ENCODE measurements at regions not wholly inside any gene's neighbourhood (a gene's known extent, or its start where the extent isn't known, plus 50 kb on each side); places are given as distances from the start of the nearest gene placed in this dataset.

DNA sequence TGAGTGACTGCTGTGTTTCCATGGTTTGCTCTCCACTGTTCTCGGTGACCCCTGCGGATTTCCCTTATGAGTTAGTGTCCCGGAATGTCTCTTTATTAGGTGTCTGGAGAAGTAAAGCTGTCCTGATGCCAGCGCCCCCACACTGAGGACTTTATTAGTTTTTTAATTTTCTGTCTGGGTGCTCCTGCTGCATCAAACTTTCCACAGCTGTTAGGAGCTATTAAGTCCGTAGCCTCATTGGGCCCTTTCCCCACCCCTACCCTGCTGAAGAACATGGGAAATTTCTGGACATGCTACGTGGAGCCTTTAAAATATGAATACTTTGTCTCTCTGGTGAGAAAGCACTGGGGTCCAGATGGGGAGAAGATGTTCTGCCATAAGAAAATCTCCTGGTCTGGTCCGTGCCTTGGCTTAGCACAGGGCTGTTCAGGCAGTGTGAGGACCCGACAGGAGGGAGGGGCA, 161.7 kb upstream of the HES1 start:
- ATAC-seq (ENCODE audit: low FRiP score) (no peak), DNase-seq (ENCODE audit: low spot score) (no peak)
- TF ChIP-seq, protein P1, sequence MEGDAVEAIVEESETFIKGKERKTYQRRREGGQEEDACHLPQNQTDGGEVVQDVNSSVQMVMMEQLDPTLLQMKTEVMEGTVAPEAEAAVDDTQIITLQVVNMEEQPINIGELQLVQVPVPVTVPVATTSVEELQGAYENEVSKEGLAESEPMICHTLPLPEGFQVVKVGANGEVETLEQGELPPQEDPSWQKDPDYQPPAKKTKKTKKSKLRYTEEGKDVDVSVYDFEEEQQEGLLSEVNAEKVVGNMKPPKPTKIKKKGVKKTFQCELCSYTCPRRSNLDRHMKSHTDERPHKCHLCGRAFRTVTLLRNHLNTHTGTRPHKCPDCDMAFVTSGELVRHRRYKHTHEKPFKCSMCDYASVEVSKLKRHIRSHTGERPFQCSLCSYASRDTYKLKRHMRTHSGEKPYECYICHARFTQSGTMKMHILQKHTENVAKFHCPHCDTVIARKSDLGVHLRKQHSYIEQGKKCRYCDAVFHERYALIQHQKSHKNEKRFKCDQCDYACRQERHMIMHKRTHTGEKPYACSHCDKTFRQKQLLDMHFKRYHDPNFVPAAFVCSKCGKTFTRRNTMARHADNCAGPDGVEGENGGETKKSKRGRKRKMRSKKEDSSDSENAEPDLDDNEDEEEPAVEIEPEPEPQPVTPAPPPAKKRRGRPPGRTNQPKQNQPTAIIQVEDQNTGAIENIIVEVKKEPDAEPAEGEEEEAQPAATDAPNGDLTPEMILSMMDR (IDR thresholded peaks at IDR 0.05), result no peak

DNA sequence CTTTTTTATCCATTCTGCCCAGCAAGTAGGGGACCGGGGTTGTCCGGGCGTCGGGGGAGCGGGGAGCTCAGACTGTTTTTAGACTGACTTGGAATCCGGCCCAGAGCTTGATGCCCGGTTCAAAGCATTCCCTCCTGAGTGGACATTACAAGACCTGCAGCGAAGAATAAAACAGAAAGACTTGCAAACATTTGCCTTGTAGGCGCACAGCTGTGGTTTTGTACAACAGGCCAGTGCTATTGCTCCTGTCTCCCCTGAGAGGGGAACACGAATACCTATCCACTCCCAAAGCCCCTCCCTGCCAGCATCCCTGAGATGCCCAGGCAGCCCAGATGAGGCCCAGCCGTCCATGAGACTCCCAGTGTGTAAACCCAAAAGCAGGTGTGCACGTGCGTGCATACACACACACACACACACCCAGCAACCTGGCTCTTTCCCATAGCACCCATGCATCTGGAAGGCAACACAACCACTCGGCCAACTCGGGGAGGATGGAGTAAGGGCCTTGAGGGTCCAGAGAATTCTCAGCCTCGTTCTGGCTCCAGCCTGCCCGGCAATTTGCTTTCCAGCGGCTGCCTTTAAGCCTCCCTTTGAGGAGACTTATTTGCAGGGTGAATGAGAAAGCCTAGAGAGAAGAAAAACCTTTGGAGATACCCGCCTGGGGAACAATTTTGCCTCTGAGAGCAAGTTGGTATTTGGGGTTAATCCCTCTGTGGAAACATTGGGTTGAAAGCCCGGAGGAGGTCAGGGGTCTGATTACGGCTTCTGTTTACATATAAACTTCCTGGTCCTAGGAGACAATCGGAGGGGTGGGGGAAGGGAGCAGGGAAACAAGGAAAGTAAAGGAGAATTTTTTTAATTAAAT, 161.0 kb upstream of the HES1 start:
- TF ChIP-seq, protein P1 (IDR thresholded peaks at IDR 0.05), result no peak
- ATAC-seq (ENCODE audit: low FRiP score) (no peak), DNase-seq (ENCODE audit: low spot score) (no peak)

- no peak for DNase-seq (ENCODE audit: low spot score)
- TF ChIP-seq, protein P1 (IDR thresholded peaks at IDR 0.05), result no peak
- ATAC-seq (ENCODE audit: low FRiP score), result no peak
Measured at GRCh38 chr3:193977622-193978021, 158.3 kb upstream of the HES1 start.

- DNase-seq (ENCODE audit: low spot score), result no peak
- ATAC-seq (ENCODE audit: low FRiP score), result no peak
- TF ChIP-seq, protein P1 (IDR thresholded peaks at IDR 0.05), result no peak
Measured at GRCh38 chr3:193978030-193978429, 157.9 kb upstream of the HES1 start.

DNA sequence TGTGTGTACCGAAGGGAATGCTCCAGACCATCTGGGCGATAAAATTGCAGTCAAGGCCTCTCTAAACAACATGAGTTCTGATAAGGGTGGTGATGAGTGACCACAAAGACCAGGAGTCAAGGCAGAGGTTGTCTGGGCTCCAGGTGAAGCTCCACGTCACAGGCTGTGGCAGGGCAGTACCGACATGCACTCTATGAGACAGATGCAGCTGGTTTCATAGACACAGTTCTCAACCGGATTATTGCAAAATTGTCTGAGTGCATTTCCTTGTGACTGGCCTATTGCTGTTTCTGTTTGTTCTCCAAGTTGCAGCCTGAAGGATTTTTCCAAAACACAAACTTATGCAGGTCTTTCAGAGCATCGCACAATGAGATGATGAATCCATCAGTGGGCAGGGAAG, 157.5 kb upstream of the HES1 start:
- ATAC-seq (ENCODE audit: low FRiP score) (no peak), DNase-seq (ENCODE audit: low spot score) (no peak)
- TF ChIP-seq, protein P1 (IDR thresholded peaks at IDR 0.05), result no peak

- DNase-seq (ENCODE audit: low spot score), result no peak
- TF ChIP-seq, protein P1 (IDR thresholded peaks at IDR 0.05), result no peak
- ATAC-seq (ENCODE audit: low FRiP score), result no peak
Measured at GRCh38 chr3:193980326-193980725, 155.6 kb upstream of the HES1 start.

DNA sequence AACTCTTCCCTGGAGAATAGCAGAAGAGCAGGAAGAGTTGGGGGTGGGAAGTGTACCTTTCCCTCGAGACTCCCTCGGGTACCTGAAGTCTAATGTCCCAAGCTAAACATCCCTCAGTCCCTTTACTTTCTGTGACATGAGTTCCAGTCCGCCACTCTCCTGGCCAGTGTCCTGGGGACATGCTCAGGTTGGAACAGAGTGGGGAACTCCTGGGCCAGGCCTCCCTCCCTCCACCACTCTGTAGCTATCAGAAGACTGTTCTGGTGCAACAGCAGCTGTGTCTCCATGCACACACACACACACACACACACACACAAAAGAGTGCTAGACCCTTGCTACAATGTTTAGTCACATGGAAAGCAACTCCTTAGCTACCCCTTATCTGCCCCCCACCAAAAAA, 155.0 kb upstream of the HES1 start:
- ATAC-seq (ENCODE audit: low FRiP score) (no peak), DNase-seq (ENCODE audit: low spot score) (no peak)
- TF ChIP-seq, protein P1 (IDR thresholded peaks at IDR 0.05), result no peak
